OCI-LY3 (cell line): ENCODE measurements at regions not wholly inside any gene's neighbourhood (a gene's known extent, or its start where the extent isn't known, plus 50 kb on each side); places are given as distances from the start of the nearest gene placed in this dataset.

Experiments
- H2AFZ ChIP-seq: fragments of 200-600, 300-600 bp; shearing (Covaris generic); 2 replicates; pipeline ENCODE4 v1.6.0; 2014; ENCODE audit warnings: antibody characterized with exemption, low read depth, low read length
- H3K27ac ChIP-seq: fragments of 200-600, 300-600 bp; sonication (generic); 2 replicates; pipeline ENCODE4 v1.5.1; 2014; ENCODE audit warnings: mild to moderate bottlenecking, low read length, moderate library complexity, mixed read lengths
- H3K27me3 ChIP-seq: fragments of 200-600, 300-600 bp; sonication (generic); 2 replicates; pipeline ENCODE4 v1.6.1; 2014; ENCODE audit warnings: low read depth, low read length, mixed read lengths
- H3K36me3 ChIP-seq: fragments of 200-600, 300-600 bp; sonication (generic); replicated peaks from 2 replicates; pipeline ENCODE3; 2014; ENCODE audit warnings: low read depth, low read length, mixed read lengths
- H3K4me1 ChIP-seq: fragments of 300-600, 200-600 bp; sonication (generic); 2 replicates; pipeline ENCODE4 v1.6.1; 2014; ENCODE audit warnings: low read length, mixed read lengths
- H3K4me2 ChIP-seq: fragments of 200-600, 300-600 bp; sonication (generic); 2 replicates; pipeline ENCODE4 v1.6.1; 2014; ENCODE audit warnings: low read length, mixed read lengths
- H3K4me3 ChIP-seq: fragments of 300-600, 200-600 bp; sonication (generic); 2 replicates; pipeline ENCODE4 v1.5.1; 2014; ENCODE audit warnings: antibody characterized with exemption, mild to moderate bottlenecking, low read length, moderate library complexity
- H3K79me2 ChIP-seq: fragments of 300-600, 200-600 bp; shearing (Covaris generic); 2 replicates; pipeline ENCODE4 v1.6.1; 2014; ENCODE audit warnings: mild to moderate bottlenecking, low read length, mixed read lengths
- H3K9ac ChIP-seq: fragments of 300-600, 200-600 bp; shearing (Covaris generic); 2 replicates; pipeline ENCODE4 v1.6.0; 2014; ENCODE audit warnings: mild to moderate bottlenecking, low read length, moderate library complexity
- H3K9me3 ChIP-seq: fragments of 200-600, 300-600 bp; shearing (Covaris generic); 2 replicates; pipeline ENCODE4 v1.6.1; 2014; ENCODE audit warnings: low read length, mixed read lengths; ENCODE audit not compliant: insufficient read depth
- H4K20me1 ChIP-seq: fragments of 200-600, 300-600 bp; sonication (generic); 2 replicates; pipeline ENCODE4 v1.6.1; 2016; ENCODE audit warnings: low read length, mixed read lengths; ENCODE audit not compliant: insufficient read depth
- EZH2phosphoT487 ChIP-seq: fragments of 200-600 bp; shearing (Covaris generic); IDR thresholded peaks from 2 replicates; pipeline ENCODE4 v1.6.1; 2018; ENCODE audit warnings: antibody characterized with exemption, mixed run types, low read depth
- TF ChIP-seq, protein P1 (sequence below): fragments of 200-600, 300-600 bp; sonication (generic); IDR thresholded peaks from 2 replicates; pipeline ENCODE4 v1.5.1; 2014; ENCODE audit warnings: antibody characterized with exemption, low read length, low read depth

GRCh38 chr1:193794239-193794638 is 607.8 kb upstream of the B3GALT2 start:
- no peak overlapping the region for H3K4me2 ChIP-seq
- no peak overlapping the region for H2AFZ ChIP-seq
- TF ChIP-seq, protein P1, sequence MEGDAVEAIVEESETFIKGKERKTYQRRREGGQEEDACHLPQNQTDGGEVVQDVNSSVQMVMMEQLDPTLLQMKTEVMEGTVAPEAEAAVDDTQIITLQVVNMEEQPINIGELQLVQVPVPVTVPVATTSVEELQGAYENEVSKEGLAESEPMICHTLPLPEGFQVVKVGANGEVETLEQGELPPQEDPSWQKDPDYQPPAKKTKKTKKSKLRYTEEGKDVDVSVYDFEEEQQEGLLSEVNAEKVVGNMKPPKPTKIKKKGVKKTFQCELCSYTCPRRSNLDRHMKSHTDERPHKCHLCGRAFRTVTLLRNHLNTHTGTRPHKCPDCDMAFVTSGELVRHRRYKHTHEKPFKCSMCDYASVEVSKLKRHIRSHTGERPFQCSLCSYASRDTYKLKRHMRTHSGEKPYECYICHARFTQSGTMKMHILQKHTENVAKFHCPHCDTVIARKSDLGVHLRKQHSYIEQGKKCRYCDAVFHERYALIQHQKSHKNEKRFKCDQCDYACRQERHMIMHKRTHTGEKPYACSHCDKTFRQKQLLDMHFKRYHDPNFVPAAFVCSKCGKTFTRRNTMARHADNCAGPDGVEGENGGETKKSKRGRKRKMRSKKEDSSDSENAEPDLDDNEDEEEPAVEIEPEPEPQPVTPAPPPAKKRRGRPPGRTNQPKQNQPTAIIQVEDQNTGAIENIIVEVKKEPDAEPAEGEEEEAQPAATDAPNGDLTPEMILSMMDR, result no peak
- TF ChIP-seq EZH2phosphoT487, result no peak
- H3K79me2 ChIP-seq, result no peaks in the 10 kb centered on the region
- H4K20me1 ChIP-seq, result no peaks in the 10 kb centered on the region
- H3K27me3 ChIP-seq, result no peaks in the 10 kb centered on the region
- H3K36me3 ChIP-seq, result no peaks in the 10 kb centered on the region
- no peaks in the 10 kb centered on the region for H3K4me1 ChIP-seq
- H3K27ac ChIP-seq, result no peak overlapping the region
- no peak overlapping the region for H3K4me3 ChIP-seq
- no peak overlapping the region for H3K9ac ChIP-seq
- H3K9me3 ChIP-seq, result no peaks in the 10 kb centered on the region

GRCh38 chr1:193791746-193792145 is 605.3 kb upstream of the B3GALT2 start:
- Histone ChIP-seq H2AFZ (no peak overlapping the region), H3K36me3 (no peaks in the 10 kb centered on the region), H3K9me3 (no peaks in the 10 kb centered on the region), H3K9ac (no peak overlapping the region), H3K4me1 (no peaks in the 10 kb centered on the region), H3K27me3 (no peaks in the 10 kb centered on the region), H3K4me2 (no peak overlapping the region), H3K79me2 (no peaks in the 10 kb centered on the region), H4K20me1 (no peaks in the 10 kb centered on the region), H3K4me3 (no peak overlapping the region), H3K27ac (no peak overlapping the region)
- TF ChIP-seq EZH2phosphoT487, result no peak
- TF ChIP-seq, protein P1, result no peak

DNA sequence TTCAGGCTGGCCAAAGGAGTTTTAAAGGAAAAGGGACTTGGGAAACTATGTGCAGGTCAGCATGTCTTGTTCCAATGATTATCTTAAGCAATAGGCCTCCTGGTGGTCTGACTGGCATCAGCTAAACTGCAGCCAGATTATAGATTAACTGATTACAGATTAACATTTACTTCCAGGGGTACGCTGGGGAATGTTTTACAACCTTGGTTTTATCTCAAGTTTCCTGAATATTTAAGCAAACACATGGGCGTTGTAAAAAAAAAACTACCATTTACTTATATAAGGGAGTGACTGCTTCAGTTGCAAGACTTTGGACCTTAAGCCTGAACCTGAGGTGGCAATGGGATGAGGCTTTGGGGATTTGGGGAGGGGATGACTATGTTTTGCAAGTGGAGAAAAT is 600.6 kb upstream of the B3GALT2 start:
- H3K27ac ChIP-seq, result no peak overlapping the region
- no peak overlapping the region for H3K4me2 ChIP-seq
- no peaks in the 10 kb centered on the region for H3K36me3 ChIP-seq
- H3K4me1 ChIP-seq, result 0 out of 2 replicates have a peak, but pooled peaks cover 2% of the 10 kb centered on the region
- H3K9me3 ChIP-seq, result no peaks in the 10 kb centered on the region
- H4K20me1 ChIP-seq, result no peaks in the 10 kb centered on the region
- TF ChIP-seq, protein P1, result no peak
- TF ChIP-seq EZH2phosphoT487, result no peak
- H2AFZ ChIP-seq, result no peak overlapping the region
- no peaks in the 10 kb centered on the region for H3K79me2 ChIP-seq
- H3K4me3 ChIP-seq, result no peak overlapping the region
- H3K9ac ChIP-seq, result no peak overlapping the region
- no peaks in the 10 kb centered on the region for H3K27me3 ChIP-seq

DNA sequence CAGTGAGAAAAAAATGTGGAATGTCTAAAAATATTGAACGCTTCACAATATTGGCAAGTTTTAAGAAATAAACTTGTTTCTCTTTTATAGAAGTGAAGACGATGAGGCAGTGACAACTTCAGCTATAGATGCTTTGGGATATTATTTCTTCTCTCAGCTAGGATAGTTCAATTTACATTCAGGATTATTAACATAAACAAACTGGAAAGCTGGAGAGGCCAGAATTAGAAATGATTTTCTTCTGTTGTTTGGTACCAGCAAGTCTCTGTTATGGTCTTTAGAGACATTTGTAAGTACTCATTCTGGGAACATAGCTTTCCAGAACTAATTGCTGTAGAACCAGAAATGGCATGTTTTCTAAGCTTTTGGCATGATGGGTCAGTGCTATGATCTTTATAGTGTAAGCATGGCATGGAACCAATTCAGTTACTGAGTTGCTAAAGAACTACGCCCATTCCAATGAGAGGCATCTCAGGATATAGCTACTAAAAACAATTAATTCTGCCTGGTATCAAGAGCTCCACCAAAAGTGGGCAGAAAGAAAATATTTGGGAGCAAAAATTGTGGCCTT is 599.5 kb upstream of the B3GALT2 start:
- Histone ChIP-seq H3K4me2 (no peak overlapping the region), H3K36me3 (no peaks in the 10 kb centered on the region), H3K4me3 (no peak overlapping the region), H3K79me2 (no peaks in the 10 kb centered on the region), H3K9ac (no peak overlapping the region), H3K27ac (no peak overlapping the region), H2AFZ (no peak overlapping the region), H4K20me1 (no peaks in the 10 kb centered on the region), H3K27me3 (no peaks in the 10 kb centered on the region), H3K9me3 (no peaks in the 10 kb centered on the region), H3K4me1 (0 out of 2 replicates have a peak, but pooled peaks cover 6% of the 10 kb centered on the region)
- no peak for TF ChIP-seq EZH2phosphoT487
- TF ChIP-seq, protein P1, result no peak
